ENCODE measurements at regions not wholly inside any gene's neighbourhood (a gene's known extent, or its start where the extent isn't known, plus 50 kb on each side); places are given as distances from the start of the nearest gene placed in this dataset.

DNA sequence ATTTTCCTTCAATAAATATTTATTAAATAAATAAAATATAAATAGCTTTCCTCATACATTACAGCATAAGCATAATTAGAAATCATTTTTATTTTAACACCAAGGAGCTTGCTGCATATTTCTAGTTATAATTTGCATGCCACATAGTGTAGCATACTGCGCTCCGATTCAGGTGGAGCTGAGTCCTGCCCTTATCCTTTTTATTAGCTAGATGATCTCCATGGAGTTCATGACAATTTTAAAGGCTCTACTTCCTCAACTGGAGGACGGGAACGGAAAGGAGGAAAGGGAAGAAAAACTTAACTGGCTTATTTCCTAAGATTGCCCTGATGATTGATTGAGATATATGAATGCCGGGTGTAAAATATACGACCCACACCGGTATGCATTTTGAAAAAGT lies 385.2 kb downstream of the PLK2 start:
- Histone ChIP-seq H3K27me3 (replicated peaks; ENCODE audit: control insufficient read depth, insufficient read depth, low read length) (no peaks in the 10 kb centered on the region), H3K9me3 (no peaks in the 10 kb centered on the region), H3K4me1 (peaks cover 10% of the 10 kb centered on the region), H3K36me3 (ENCODE audit: control insufficient read depth, insufficient read depth, low read length) (no peaks in the 10 kb centered on the region), H3K4me3 (ENCODE audit: low read depth, low read length) (no peak overlapping the region)
- Mint-ChIP-seq H3K4me1 (ENCODE audit: low read depth, unreplicated experiment) (peaks cover 24% of the 10 kb centered on the region), H3K27ac (ENCODE audit: unreplicated experiment) (no peak overlapping the region), H3K27me3 (ENCODE audit: insufficient read depth, unreplicated experiment) (no peaks in the 10 kb centered on the region), H3K9me3 (ENCODE audit: unreplicated experiment) (no peaks in the 10 kb centered on the region), H3K36me3 (ENCODE audit: insufficient read depth, unreplicated experiment) (no peaks in the 10 kb centered on the region), H3K4me3 (ENCODE audit: unreplicated experiment) (no peak overlapping the region)
- ChIA-PET POLR2A (interaction anchor here (0.6 kb wide), 1 partner anchor 181 kb away, joined by 3 read pairs; no protein-coding TSS in a partner anchor), CTCF (no interaction called here)
- no peak for TF ChIP-seq CTCF (IDR thresholded peaks at IDR 0.05; ENCODE audit: insufficient read depth in 1 of 2, low read depth in 1 of 2, low read length in 1 of 2, severe bottlenecking in 1 of 2, unreplicated experiment in 1 of 2)
- intact Hi-C loops (cut with micrococcal nuclease; ENCODE audit: unreplicated experiment): loop anchor here (5.0 kb wide), 1 partner anchor 388 kb away; the partner anchor contains the start of gene PLK2
- BruUV-seq (replicated peaks): no TSS peak
- no peak for DNase-seq

DNA sequence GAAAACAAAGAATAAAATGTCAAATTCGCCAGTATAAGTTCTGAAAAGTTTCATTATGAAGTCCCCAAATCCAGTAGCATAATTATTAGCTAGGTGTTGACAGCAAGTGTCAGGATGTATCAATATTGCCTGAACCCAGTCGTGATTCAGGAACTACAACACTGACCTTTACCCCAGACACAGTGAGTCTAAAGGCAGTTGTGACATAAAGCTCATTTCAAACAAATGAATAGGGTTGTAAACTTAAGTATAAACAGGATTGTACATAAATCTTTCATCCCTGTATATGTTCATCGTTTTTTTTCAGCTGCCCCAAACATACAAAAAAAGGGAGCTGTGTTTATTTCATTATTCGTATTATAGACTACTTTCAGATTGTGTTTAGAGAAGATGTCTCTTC lies 385.7 kb downstream of the PLK2 start:
- DNase-seq: no peak
- H3K27me3 Mint-ChIP-seq (ENCODE audit: insufficient read depth, unreplicated experiment): no peaks in the 10 kb centered on the region
- TF ChIP-seq CTCF (IDR thresholded peaks at IDR 0.05; ENCODE audit: insufficient read depth in 1 of 2, low read depth in 1 of 2, low read length in 1 of 2, severe bottlenecking in 1 of 2, unreplicated experiment in 1 of 2): no peak
- no peak overlapping the region for H3K4me3 Mint-ChIP-seq (ENCODE audit: unreplicated experiment)
- CTCF ChIA-PET: no interaction called here
- no peaks in the 10 kb centered on the region for H3K27me3 ChIP-seq (replicated peaks; ENCODE audit: control insufficient read depth, insufficient read depth, low read length)
- no peak overlapping the region for H3K4me3 ChIP-seq (ENCODE audit: low read depth, low read length)
- no peak overlapping the region for H3K27ac Mint-ChIP-seq (ENCODE audit: unreplicated experiment)
- intact Hi-C loops (cut with micrococcal nuclease; ENCODE audit: unreplicated experiment): loop anchor here (5.0 kb wide), 1 partner anchor 388 kb away; the partner anchor contains the start of gene PLK2
- no TSS peak for BruUV-seq (replicated peaks)
- POLR2A ChIA-PET: interaction anchor here (0.6 kb wide), 1 partner anchor 181 kb away, joined by 3 read pairs; no protein-coding TSS in a partner anchor
- H3K36me3 ChIP-seq (ENCODE audit: control insufficient read depth, insufficient read depth, low read length): no peaks in the 10 kb centered on the region
- H3K9me3 ChIP-seq: no peaks in the 10 kb centered on the region
- no peaks in the 10 kb centered on the region for H3K36me3 Mint-ChIP-seq (ENCODE audit: insufficient read depth, unreplicated experiment)
- H3K9me3 Mint-ChIP-seq (ENCODE audit: unreplicated experiment): no peaks in the 10 kb centered on the region
- peaks cover 27% of the 10 kb centered on the region for H3K4me1 Mint-ChIP-seq (ENCODE audit: low read depth, unreplicated experiment)
- peaks cover 14% of the 10 kb centered on the region for H3K4me1 ChIP-seq

DNA sequence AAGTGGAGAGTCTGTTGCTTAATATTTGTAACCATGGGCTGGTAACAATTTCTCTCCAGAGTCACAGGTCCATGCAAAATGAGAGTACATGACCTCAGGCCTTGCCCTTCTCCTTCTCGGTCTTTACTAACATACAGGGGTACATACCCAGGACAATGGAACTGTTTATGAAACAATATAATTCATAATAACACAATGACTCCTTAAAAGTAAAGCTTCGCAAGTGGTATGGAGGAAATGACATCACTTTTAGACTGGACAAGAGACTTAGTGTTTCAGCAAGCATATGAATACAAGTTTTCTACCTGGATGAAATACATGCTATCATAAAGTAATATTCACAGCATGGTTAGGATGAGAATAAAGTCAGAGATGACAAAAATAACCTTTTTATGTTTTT lies 386.6 kb downstream of the PLK2 start:
- peaks cover 27% of the 10 kb centered on the region for H3K4me1 Mint-ChIP-seq (ENCODE audit: low read depth, unreplicated experiment)
- Histone ChIP-seq H3K27me3 (replicated peaks; ENCODE audit: control insufficient read depth, insufficient read depth, low read length) (no peaks in the 10 kb centered on the region), H3K9me3 (no peaks in the 10 kb centered on the region), H3K4me1 (peaks cover 16% of the 10 kb centered on the region), H3K4me3 (ENCODE audit: low read depth, low read length) (no peak overlapping the region), H3K36me3 (ENCODE audit: control insufficient read depth, insufficient read depth, low read length) (no peaks in the 10 kb centered on the region)
- no peak for DNase-seq
- H3K4me3 Mint-ChIP-seq (ENCODE audit: unreplicated experiment): no peak overlapping the region
- intact Hi-C loops (cut with micrococcal nuclease; ENCODE audit: unreplicated experiment): loop anchor here (5.0 kb wide), 1 partner anchor 389 kb away; the partner anchor contains the start of gene PLK2
- H3K27me3 Mint-ChIP-seq (ENCODE audit: insufficient read depth, unreplicated experiment): no peaks in the 10 kb centered on the region
- peaks cover 3% of the 10 kb centered on the region for H3K9me3 Mint-ChIP-seq (ENCODE audit: unreplicated experiment)
- no peak overlapping the region for H3K27ac Mint-ChIP-seq (ENCODE audit: unreplicated experiment)
- ChIA-PET POLR2A (no interaction called here), CTCF (no interaction called here)
- no peaks in the 10 kb centered on the region for H3K36me3 Mint-ChIP-seq (ENCODE audit: insufficient read depth, unreplicated experiment)
- BruUV-seq (replicated peaks): no TSS peak
- TF ChIP-seq CTCF (IDR thresholded peaks at IDR 0.05; ENCODE audit: insufficient read depth in 1 of 2, low read depth in 1 of 2, low read length in 1 of 2, severe bottlenecking in 1 of 2, unreplicated experiment in 1 of 2): no peak
